Heart right ventricle (tissue), 16 donors: ENCODE measurements at regions not wholly inside any gene's neighbourhood (a gene's known extent, or its start where the extent isn't known, plus 50 kb on each side); places are given as distances from the start of the nearest gene placed in this dataset.

Experiments
- ATAC-seq, 8 donors: fragments of 200-7000 bp; cut with Tn5 transposase; one replicate each; pipeline ENCODE4 v1.9.1; 2020; ENCODE audit warnings: mild to moderate bottlenecking in 8 of 8, moderate library complexity in 8 of 8, moderate number of reproducible peaks in 1 of 8
- DNase-seq, 2 donors: peaks; one replicate each; pipeline ENCODE4 v3.0.0-alpha.2; 2020
- H3K27ac ChIP-seq, 10 donors: fragments of 200-600 bp; sonication (generic) in 2 of 10; one replicate each; pipeline versions ENCODE4 v1.5.0 to v1.8.0; 2020 to 2022; ENCODE audit warnings: mild to moderate bottlenecking in 3 of 10
- H3K27me3 ChIP-seq, 7 donors: fragments of 200-600 bp; one replicate each; pipeline ENCODE4 v1.8.0; 2021 to 2022; ENCODE audit warnings: mild to moderate bottlenecking in 2 of 7
- H3K36me3 ChIP-seq, 9 donors: fragments of 200-600 bp; sonication (generic) in 1 of 9; one replicate each; pipeline versions ENCODE4 v1.5.0 to v1.8.0; 2020 to 2022; ENCODE audit warnings: mild to moderate bottlenecking in 2 of 9
- H3K4me1 ChIP-seq, 9 donors: fragments of 200-600 bp; sonication (generic) in 1 of 9; one replicate each; pipeline versions ENCODE4 v1.5.0 to v1.8.0; 2020 to 2022; ENCODE audit warnings: mild to moderate bottlenecking in 4 of 9
- H3K4me3 ChIP-seq, 10 donors: fragments of 200-600 bp; sonication (generic) in 2 of 10; one replicate each; pipeline versions ENCODE4 v1.5.0 to v1.8.0; 2020 to 2022; ENCODE audit warnings: mild to moderate bottlenecking in 7 of 10, moderate library complexity in 2 of 10
- H3K9me3 ChIP-seq, 11 donors: fragments of 200-600 bp in 10 of 11; sonication (generic) in 2 of 11; one replicate each; pipeline versions ENCODE4 v1.5.0 to v1.8.0; 2013 to 2022; ENCODE audit warnings: mild to moderate bottlenecking in 2 of 11, control low read depth in 1 of 11, moderate library complexity in 1 of 11
- CTCF ChIP-seq, 9 donors: fragments of 200-600 bp; sonication (generic) in 2 of 9; IDR thresholded peaks; one replicate each; pipeline versions ENCODE4 v1.5.0 to v1.8.0; 2021 to 2022; ENCODE audit warnings: antibody characterized with exemption in 9 of 9, mild to moderate bottlenecking in 5 of 9, moderate library complexity in 1 of 9
- WGBS, 2 donors: extraction: QIAGEN DNeasy Blood & Tissue Kit; methylation state at CpG; one replicate each; pipeline ENCODE4 v1.1.7; 2013; ENCODE audit warnings: inconsistent platforms in 1 of 2; 5-methylcytosine and 5-hydroxymethylcytosine counted together
- intact Hi-C, 10 donors: fragments of 100-400 bp; cut with DNase I; formaldehyde crosslinking; loops; one replicate each; pipeline versions ENCODE4 v1.11.1 to v1.14.2; 2022
- donor health status: Arrhythmogenic right ventricular cardiomyopathy.
- donor health status: ischemic (EF 13 %, LVEDD 7.1; RV severe dilation, severe dysfunction).
- donor health status: healthy with polysubstance abuse.
- donor health status: DM: no; HTN: yes; CAD: no.
- donor health status: DM: no; HTN: no; CAD: no.
- donor health status: ischemic (EF 25% LVEDD 6.9; RV normal size, moderate dysfunction).
- donor health status: ischemic (EF 25% LVEDD 5.7; RV mildly dilated, moderate dysfunction).
- donor health status: healthy.
- donor health status: DM: yes; HTN: yes; CAD: no.
- donor health status: Ischemic cardiomyopathy.
- donor health status: ischemic (EF 35%, LVEDD 5.7; RV mildly dilated, moderate dysfunction).
- donor health status: nonischemic (EF 11% LVEDD 7.7; RV severe dilation, severe dysfunction).
- donor health status: DM: yes; HTN: yes; CAD: no.
- donor health status: PGD.
- donor health status: ischemic (EF 29% LVEDD 5.4; RV normal size, mild dysfunction).
- donor health status: nonischemic (EF 23%, LVEDD 6.1; RV moderate dilation, normal function).

- H3K9me3 ChIP-seq, result no peaks in the 10 kb centered on the region
- TF ChIP-seq CTCF (IDR thresholded peaks at IDR 0.05), result no peak
- no peak overlapping the region for H3K4me3 ChIP-seq
- 29 to 37% methylated on average over 2 of the region's 2 CpGs for WGBS, 2 donors
- H3K27ac ChIP-seq, result no peak overlapping the region
- H3K27me3 ChIP-seq, result no peaks in the 10 kb centered on the region
- ATAC-seq (no peak), DNase-seq (no peak)
- no peaks in the 10 kb centered on the region for H3K4me1 ChIP-seq
- intact Hi-C loops, result no loop called here
- no peaks in the 10 kb centered on the region for H3K36me3 ChIP-seq
Measured at GRCh38 chr2:13466076-13466475, 749.3 kb downstream of the TRIB2 start.

DNA sequence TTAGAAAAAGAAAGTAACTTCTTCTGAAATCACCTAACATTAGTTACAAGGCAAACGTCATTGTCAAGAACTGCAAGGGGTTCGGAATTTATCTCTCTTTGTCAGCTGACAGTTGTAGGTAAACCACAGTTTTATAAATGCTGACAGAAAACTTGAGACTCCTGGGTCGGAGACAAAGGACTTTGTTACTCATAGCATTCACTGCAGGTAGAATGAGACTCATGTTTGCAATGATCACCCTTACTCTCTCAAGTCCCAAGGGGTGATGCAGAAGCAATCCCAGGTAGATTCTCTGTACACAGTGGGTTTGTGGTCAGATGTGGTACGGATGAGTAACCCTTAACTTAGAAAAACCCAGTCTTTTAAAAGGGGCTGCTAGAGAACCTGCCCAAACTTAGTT, 757.8 kb downstream of the TRIB2 start:
- H3K4me1 ChIP-seq, result no peaks in the 10 kb centered on the region
- H3K27me3 ChIP-seq, result no peaks in the 10 kb centered on the region
- ATAC-seq (no peak), DNase-seq (no peak)
- H3K4me3 ChIP-seq, result no peak overlapping the region
- H3K27ac ChIP-seq, result no peak overlapping the region
- intact Hi-C loops, result no loop called here
- H3K9me3 ChIP-seq, result peaks cover 0 to 5% (median 0%) of the 10 kb centered on the region in 11 donors
- TF ChIP-seq CTCF (IDR thresholded peaks at IDR 0.05), result no peak
- 43 to 52% methylated on average over 4 of the region's 4 CpGs for WGBS, 2 donors
- H3K36me3 ChIP-seq, result no peaks in the 10 kb centered on the region

- WGBS, 2 donors, result 52 to 70% methylated on average over 1 of the region's 1 CpG
- Histone ChIP-seq H3K4me1 (no peaks in the 10 kb centered on the region), H3K36me3 (no peaks in the 10 kb centered on the region), H3K4me3 (no peak overlapping the region), H3K27ac (no peak overlapping the region), H3K27me3 (no peaks in the 10 kb centered on the region), H3K9me3 (peaks cover 0 to 5% (median 0%) of the 10 kb centered on the region in 11 donors)
- DNase-seq (no peak), ATAC-seq (no peak)
- intact Hi-C loops, result no loop called here
- TF ChIP-seq CTCF (IDR thresholded peaks at IDR 0.05), result no peak
Measured at GRCh38 chr2:13480057-13480456, 763.3 kb downstream of the TRIB2 start.

- 80 to 84% methylated on average over 6 of the region's 6 CpGs for WGBS, 2 donors
- ATAC-seq (no peak), DNase-seq (no peak)
- Histone ChIP-seq H3K9me3 (peaks cover 0 to 4% (median 0%) of the 10 kb centered on the region in 11 donors), H3K36me3 (no peaks in the 10 kb centered on the region), H3K4me1 (no peaks in the 10 kb centered on the region), H3K27me3 (no peaks in the 10 kb centered on the region), H3K27ac (no peak overlapping the region), H3K4me3 (no peak overlapping the region)
- intact Hi-C loops, result no loop called here
- no peak for TF ChIP-seq CTCF (IDR thresholded peaks at IDR 0.05)
Measured at GRCh38 chr2:13481201-13481600, 764.5 kb downstream of the TRIB2 start.

- Histone ChIP-seq H3K27ac (no peak overlapping the region), H3K36me3 (no peaks in the 10 kb centered on the region), H3K4me1 (no peaks in the 10 kb centered on the region), H3K9me3 (no peaks in the 10 kb centered on the region), H3K27me3 (no peaks in the 10 kb centered on the region), H3K4me3 (no peak overlapping the region)
- 89 to 91% methylated on average over 2 of the region's 2 CpGs for WGBS, 2 donors
- intact Hi-C loops, result no loop called here
- ATAC-seq (no peak), DNase-seq (no peak)
- no peak for TF ChIP-seq CTCF (IDR thresholded peaks at IDR 0.05)
Measured at GRCh38 chr2:13485256-13485655, 768.5 kb downstream of the TRIB2 start.
